Panc1 (cell line): ENCODE measurements at regions not wholly inside any gene's neighbourhood (a gene's known extent, or its start where the extent isn't known, plus 50 kb on each side); places are given as distances from the start of the nearest gene placed in this dataset.

Source experiments
- CTCF ChIP-seq: fragments of 450-650 bp; IDR thresholded peaks from 2 replicates; pipeline ENCODE4 v1.5.1; 2017; ENCODE audit warnings: mild to moderate bottlenecking
- POLR2AphosphoS5 ChIP-seq: IDR thresholded peaks from 2 replicates; pipeline ENCODE4 v1.6.1; 2012; ENCODE audit warnings: mild to moderate bottlenecking, low read depth, low read length, moderate library complexity
- TCF7L2 ChIP-seq: IDR thresholded peaks from 2 replicates; pipeline ENCODE4 v1.6.1; 2011; ENCODE audit warnings: mild to moderate bottlenecking, low read depth, low read length, inconsistent platforms
- TF ChIP-seq, protein P1 (sequence below), 2 experiments: IDR thresholded peaks; 2 replicates each; pipeline ENCODE4 v1.6.1; 2011 to 2012; ENCODE audit warnings: low read depth in 2 of 2, control low read depth in 1 of 2, low read length in 1 of 2, mild to moderate bottlenecking in 1 of 2, moderate library complexity in 1 of 2; ENCODE audit not compliant: insufficient read depth in 1 of 2

GRCh38 chr12:105933671-105934665 lies 204.8 kb downstream of the NUAK1 start:
- TF ChIP-seq CTCF (no peak), POLR2AphosphoS5 (peak; percentile 46; the same call in 1 of the 2 replicates), TCF7L2 (peak; percentile 43; the same call in 1 of the 2 replicates)
- TF ChIP-seq, protein P1, sequence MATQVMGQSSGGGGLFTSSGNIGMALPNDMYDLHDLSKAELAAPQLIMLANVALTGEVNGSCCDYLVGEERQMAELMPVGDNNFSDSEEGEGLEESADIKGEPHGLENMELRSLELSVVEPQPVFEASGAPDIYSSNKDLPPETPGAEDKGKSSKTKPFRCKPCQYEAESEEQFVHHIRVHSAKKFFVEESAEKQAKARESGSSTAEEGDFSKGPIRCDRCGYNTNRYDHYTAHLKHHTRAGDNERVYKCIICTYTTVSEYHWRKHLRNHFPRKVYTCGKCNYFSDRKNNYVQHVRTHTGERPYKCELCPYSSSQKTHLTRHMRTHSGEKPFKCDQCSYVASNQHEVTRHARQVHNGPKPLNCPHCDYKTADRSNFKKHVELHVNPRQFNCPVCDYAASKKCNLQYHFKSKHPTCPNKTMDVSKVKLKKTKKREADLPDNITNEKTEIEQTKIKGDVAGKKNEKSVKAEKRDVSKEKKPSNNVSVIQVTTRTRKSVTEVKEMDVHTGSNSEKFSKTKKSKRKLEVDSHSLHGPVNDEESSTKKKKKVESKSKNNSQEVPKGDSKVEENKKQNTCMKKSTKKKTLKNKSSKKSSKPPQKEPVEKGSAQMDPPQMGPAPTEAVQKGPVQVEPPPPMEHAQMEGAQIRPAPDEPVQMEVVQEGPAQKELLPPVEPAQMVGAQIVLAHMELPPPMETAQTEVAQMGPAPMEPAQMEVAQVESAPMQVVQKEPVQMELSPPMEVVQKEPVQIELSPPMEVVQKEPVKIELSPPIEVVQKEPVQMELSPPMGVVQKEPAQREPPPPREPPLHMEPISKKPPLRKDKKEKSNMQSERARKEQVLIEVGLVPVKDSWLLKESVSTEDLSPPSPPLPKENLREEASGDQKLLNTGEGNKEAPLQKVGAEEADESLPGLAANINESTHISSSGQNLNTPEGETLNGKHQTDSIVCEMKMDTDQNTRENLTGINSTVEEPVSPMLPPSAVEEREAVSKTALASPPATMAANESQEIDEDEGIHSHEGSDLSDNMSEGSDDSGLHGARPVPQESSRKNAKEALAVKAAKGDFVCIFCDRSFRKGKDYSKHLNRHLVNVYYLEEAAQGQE (IDR thresholded peaks at IDR 0.05; ENCODE audit: insufficient read depth in 1 of 2, low read depth in 2 of 2, low read length in 1 of 2): no peak
